ENCODE measurements at regions not wholly inside any gene's neighbourhood (a gene's known extent, or its start where the extent isn't known, plus 50 kb on each side); places are given as distances from the start of the nearest gene placed in this dataset.

GRCh38 chr7:52472006-52472620 is 563.3 kb upstream of the POM121L12 start:
- no peak overlapping the region for H3K4ac ChIP-seq (ENCODE audit: low read depth in 1 of 2, low read length in 2 of 2)
- no peak overlapping the region for H2BK5ac ChIP-seq (ENCODE audit: low read depth, low read length, poor library complexity, severe bottlenecking)
- H2BK15ac ChIP-seq (ENCODE audit: low read depth, poor library complexity, severe bottlenecking) = no peak overlapping the region
- no peak overlapping the region for H3K18ac ChIP-seq (ENCODE audit: low read depth in 1 of 2, low read length in 2 of 2)
- H2BK120ac ChIP-seq (ENCODE audit: low read depth, low read length) = no peak overlapping the region
- H3K9ac ChIP-seq (ENCODE audit: low read length) = no peak overlapping the region
- H2BK12ac ChIP-seq (ENCODE audit: low read length in 2 of 2) = no peak overlapping the region
- H3K27me3 ChIP-seq (ENCODE audit: control insufficient read depth in 1 of 2, insufficient read depth in 1 of 2, low read length in 2 of 2) = no peaks in the 10 kb centered on the region
- no peak overlapping the region for H4K91ac ChIP-seq (ENCODE audit: low read length)
- DNase-seq = no peak
- 87% methylated on average over 2 of the region's 4 CpGs for WGBS
- no peak overlapping the region for H3K23ac ChIP-seq (ENCODE audit: low read length in 2 of 2)
- H3K4me1 ChIP-seq (ENCODE audit: control insufficient read depth, insufficient read depth, low read depth, low read length) = no peaks in the 10 kb centered on the region
- H3K27ac ChIP-seq (ENCODE audit: low read length, poor library complexity, severe bottlenecking) = no peak overlapping the region
- no peak overlapping the region for H2AK5ac ChIP-seq (ENCODE audit: low read length, severe bottlenecking)
- no peaks in the 10 kb centered on the region for H3K9me3 ChIP-seq (ENCODE audit: control insufficient read depth, low read length)
- no peak overlapping the region for H3K4me2 ChIP-seq (ENCODE audit: low read length, poor library complexity, severe bottlenecking)
- no peaks in the 10 kb centered on the region for H3K36me3 ChIP-seq (ENCODE audit: control insufficient read depth in 1 of 2, insufficient read depth in 2 of 2, low read depth in 1 of 2, low read length in 2 of 2)
- H4K8ac ChIP-seq (ENCODE audit: low read length) = no peak overlapping the region
- H3K79me1 ChIP-seq (replicated peaks; ENCODE audit: low read length, poor library complexity, severe bottlenecking) = no peaks in the 10 kb centered on the region
- H2AFZ ChIP-seq (ENCODE audit: low read depth, low read length) = no peak overlapping the region
- no peak overlapping the region for H3K14ac ChIP-seq (ENCODE audit: low read length in 2 of 2)
- no peak overlapping the region for H3K4me3 ChIP-seq (ENCODE audit: insufficient read depth in 1 of 2, low read depth in 1 of 2, low read length in 2 of 2)

DNA sequence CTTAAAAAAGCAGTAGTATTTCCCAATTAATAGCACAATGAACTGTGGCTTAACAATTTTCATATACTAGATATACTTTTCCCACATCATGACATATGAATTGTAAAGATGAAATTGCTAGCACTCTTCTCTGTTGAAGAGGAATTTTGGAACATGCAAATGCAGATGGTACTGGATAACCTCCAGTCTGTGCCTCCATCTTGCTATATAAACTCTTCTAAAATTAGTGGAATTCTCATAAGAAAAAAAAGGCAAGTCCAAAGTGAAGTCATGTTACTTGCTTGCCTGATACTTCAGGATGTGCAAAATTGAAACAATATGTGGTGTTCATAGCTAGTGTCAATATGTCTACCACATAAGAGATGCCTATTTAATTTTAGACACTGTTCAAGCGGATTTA is 570.2 kb upstream of the POM121L12 start:
- H3K18ac ChIP-seq (ENCODE audit: low read depth in 1 of 2, low read length in 2 of 2) = no peak overlapping the region
- no peak overlapping the region for H3K23ac ChIP-seq (ENCODE audit: low read length in 2 of 2)
- H4K8ac ChIP-seq (ENCODE audit: low read length) = no peak overlapping the region
- H2BK12ac ChIP-seq (ENCODE audit: low read length in 2 of 2) = no peak overlapping the region
- no peak overlapping the region for H3K4me2 ChIP-seq (ENCODE audit: low read length, poor library complexity, severe bottlenecking)
- no peak for DNase-seq
- 67% methylated on average over 1 of the region's 1 CpG for WGBS
- no peak overlapping the region for H2AFZ ChIP-seq (ENCODE audit: low read depth, low read length)
- H2BK15ac ChIP-seq (ENCODE audit: low read depth, poor library complexity, severe bottlenecking) = no peak overlapping the region
- no peaks in the 10 kb centered on the region for H3K79me1 ChIP-seq (replicated peaks; ENCODE audit: low read length, poor library complexity, severe bottlenecking)
- H3K4ac ChIP-seq (ENCODE audit: low read depth in 1 of 2, low read length in 2 of 2) = no peak overlapping the region
- H2BK120ac ChIP-seq (ENCODE audit: low read depth, low read length) = no peak overlapping the region
- no peaks in the 10 kb centered on the region for H3K4me1 ChIP-seq (ENCODE audit: control insufficient read depth, insufficient read depth, low read depth, low read length)
- H3K27ac ChIP-seq (ENCODE audit: low read length, poor library complexity, severe bottlenecking) = no peak overlapping the region
- H3K9ac ChIP-seq (ENCODE audit: low read length) = no peak overlapping the region
- no peak overlapping the region for H4K91ac ChIP-seq (ENCODE audit: low read length)
- no peaks in the 10 kb centered on the region for H3K27me3 ChIP-seq (ENCODE audit: control insufficient read depth in 1 of 2, insufficient read depth in 1 of 2, low read length in 2 of 2)
- no peaks in the 10 kb centered on the region for H3K9me3 ChIP-seq (ENCODE audit: control insufficient read depth, low read length)
- H2AK5ac ChIP-seq (ENCODE audit: low read length, severe bottlenecking) = no peak overlapping the region
- H3K4me3 ChIP-seq (ENCODE audit: insufficient read depth in 1 of 2, low read depth in 1 of 2, low read length in 2 of 2) = no peak overlapping the region
- no peaks in the 10 kb centered on the region for H3K36me3 ChIP-seq (ENCODE audit: control insufficient read depth in 1 of 2, insufficient read depth in 2 of 2, low read depth in 1 of 2, low read length in 2 of 2)
- no peak overlapping the region for H3K14ac ChIP-seq (ENCODE audit: low read length in 2 of 2)
- no peak overlapping the region for H2BK5ac ChIP-seq (ENCODE audit: low read depth, low read length, poor library complexity, severe bottlenecking)

DNA sequence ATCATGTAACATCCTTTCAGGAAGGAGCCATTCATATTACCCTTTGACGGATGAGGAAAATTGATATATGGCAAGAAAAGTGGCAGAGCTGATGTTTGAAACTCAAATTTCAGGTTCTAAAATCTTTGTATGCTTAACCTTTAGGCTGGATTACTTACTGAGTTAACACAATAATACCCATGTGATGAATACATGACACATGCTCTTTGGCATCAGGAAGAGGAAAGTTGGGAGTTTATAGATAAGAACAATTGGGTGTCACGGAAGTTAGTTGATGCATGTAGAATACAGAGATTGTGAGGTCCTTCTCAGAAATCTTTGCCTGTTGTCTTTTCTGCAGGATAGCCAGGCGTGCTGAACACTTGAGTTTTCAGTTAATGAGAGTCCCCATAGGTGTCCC is 572.1 kb upstream of the POM121L12 start:
- H2AK5ac ChIP-seq (ENCODE audit: low read length, severe bottlenecking) = no peak overlapping the region
- H3K27me3 ChIP-seq (ENCODE audit: control insufficient read depth in 1 of 2, insufficient read depth in 1 of 2, low read length in 2 of 2) = no peaks in the 10 kb centered on the region
- 88% methylated on average over 1 of the region's 3 CpGs for WGBS

DNA sequence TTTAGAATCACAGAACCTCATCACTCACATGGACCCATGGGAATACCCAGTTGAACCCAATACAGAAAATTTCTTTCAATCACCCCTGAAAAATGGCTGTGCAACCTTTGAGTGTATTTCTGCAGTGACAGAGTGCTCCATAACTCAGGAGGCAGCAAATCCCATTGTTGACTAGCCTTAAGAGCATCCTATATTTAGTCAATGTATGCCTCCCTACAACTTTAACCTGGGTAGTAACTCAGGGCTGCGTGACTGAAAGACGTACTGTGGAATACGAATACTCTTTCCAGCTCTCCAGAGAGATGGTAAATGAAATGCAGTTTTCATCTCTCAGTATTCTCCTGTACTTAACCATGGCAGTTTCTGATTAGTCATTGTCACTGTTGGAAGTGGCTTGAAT is 573.0 kb upstream of the POM121L12 start:
- Histone ChIP-seq H3K4me2 (ENCODE audit: low read length, poor library complexity, severe bottlenecking) (no peak overlapping the region), H3K9ac (ENCODE audit: low read length) (no peak overlapping the region), H3K27me3 (ENCODE audit: control insufficient read depth in 1 of 2, insufficient read depth in 1 of 2, low read length in 2 of 2) (no peaks in the 10 kb centered on the region), H3K79me1 (replicated peaks; ENCODE audit: low read length, poor library complexity, severe bottlenecking) (no peaks in the 10 kb centered on the region), H3K4me1 (ENCODE audit: control insufficient read depth, insufficient read depth, low read depth, low read length) (no peaks in the 10 kb centered on the region), H3K23ac (ENCODE audit: low read length in 2 of 2) (no peak overlapping the region), H2AK5ac (ENCODE audit: low read length, severe bottlenecking) (no peak overlapping the region), H3K18ac (ENCODE audit: low read depth in 1 of 2, low read length in 2 of 2) (no peak overlapping the region), H3K4me3 (ENCODE audit: insufficient read depth in 1 of 2, low read depth in 1 of 2, low read length in 2 of 2) (no peak overlapping the region), H2BK120ac (ENCODE audit: low read depth, low read length) (no peak overlapping the region), H3K27ac (ENCODE audit: low read length, poor library complexity, severe bottlenecking) (no peak overlapping the region), H2BK15ac (ENCODE audit: low read depth, poor library complexity, severe bottlenecking) (no peak overlapping the region), H2BK5ac (ENCODE audit: low read depth, low read length, poor library complexity, severe bottlenecking) (no peak overlapping the region), H4K91ac (ENCODE audit: low read length) (no peak overlapping the region), H3K36me3 (ENCODE audit: control insufficient read depth in 1 of 2, insufficient read depth in 2 of 2, low read depth in 1 of 2, low read length in 2 of 2) (no peaks in the 10 kb centered on the region), H3K14ac (ENCODE audit: low read length in 2 of 2) (no peak overlapping the region), H4K8ac (ENCODE audit: low read length) (no peak overlapping the region), H3K4ac (ENCODE audit: low read depth in 1 of 2, low read length in 2 of 2) (no peak overlapping the region), H2AFZ (ENCODE audit: low read depth, low read length) (no peak overlapping the region), H3K9me3 (ENCODE audit: control insufficient read depth, low read length) (no peaks in the 10 kb centered on the region), H2BK12ac (ENCODE audit: low read length in 2 of 2) (no peak overlapping the region)
- DNase-seq = no peak
- WGBS = 65% methylated on average over 3 of the region's 3 CpGs

More for the DNA sequence above, 572.1 kb upstream of the POM121L12 start:
- Histone ChIP-seq H4K8ac (ENCODE audit: low read length) (no peak overlapping the region), H3K14ac (ENCODE audit: low read length in 2 of 2) (no peak overlapping the region), H3K4me2 (ENCODE audit: low read length, poor library complexity, severe bottlenecking) (no peak overlapping the region), H3K27ac (ENCODE audit: low read length, poor library complexity, severe bottlenecking) (no peak overlapping the region), H3K18ac (ENCODE audit: low read depth in 1 of 2, low read length in 2 of 2) (no peak overlapping the region), H3K4ac (ENCODE audit: low read depth in 1 of 2, low read length in 2 of 2) (no peak overlapping the region), H3K79me1 (replicated peaks; ENCODE audit: low read length, poor library complexity, severe bottlenecking) (no peaks in the 10 kb centered on the region), H2BK15ac (ENCODE audit: low read depth, poor library complexity, severe bottlenecking) (no peak overlapping the region), H2BK5ac (ENCODE audit: low read depth, low read length, poor library complexity, severe bottlenecking) (no peak overlapping the region), H3K23ac (ENCODE audit: low read length in 2 of 2) (no peak overlapping the region), H3K9ac (ENCODE audit: low read length) (no peak overlapping the region), H2BK12ac (ENCODE audit: low read length in 2 of 2) (no peak overlapping the region), H3K4me3 (ENCODE audit: insufficient read depth in 1 of 2, low read depth in 1 of 2, low read length in 2 of 2) (no peak overlapping the region), H2BK120ac (ENCODE audit: low read depth, low read length) (no peak overlapping the region), H2AFZ (ENCODE audit: low read depth, low read length) (no peak overlapping the region), H3K4me1 (ENCODE audit: control insufficient read depth, insufficient read depth, low read depth, low read length) (no peaks in the 10 kb centered on the region), H4K91ac (ENCODE audit: low read length) (no peak overlapping the region), H3K36me3 (ENCODE audit: control insufficient read depth in 1 of 2, insufficient read depth in 2 of 2, low read depth in 1 of 2, low read length in 2 of 2) (no peaks in the 10 kb centered on the region), H3K9me3 (ENCODE audit: control insufficient read depth, low read length) (no peaks in the 10 kb centered on the region)
- no peak for DNase-seq

Measured in mesenchymal stem cell (in vitro differentiated cells and primary cell).